SK-N-SH (cell line): ENCODE measurements at regions not wholly inside any gene's neighbourhood (a gene's known extent, or its start where the extent isn't known, plus 50 kb on each side); places are given as distances from the start of the nearest gene placed in this dataset.

Source experiments
- CTCF ChIA-PET: fragments of 300-600, 350-600 bp; formaldehyde crosslinking; extraction: SDS; loops from one replicate; lab custom pipeline; 2021; lab: Yijun Ruan, JAX
- POLR2A ChIA-PET: fragments of 350-600 bp; sonication (Branson Sonifier 250); formaldehyde crosslinking; extraction: SDS; loops from one replicate; lab custom pipeline; 2020; ENCODE audit warnings: antibody characterized with exemption, inconsistent platforms; lab: Yijun Ruan, JAX
- DNase-seq: peaks from one replicate; pipeline ENCODE4 v3.0.0; 2012
- H2AFZ ChIP-seq: fragments of 200-600 bp; sonication (generic); 2 replicates; pipeline ENCODE4 v1.8.1; 2016; ENCODE audit warnings: antibody characterized with exemption, mild to moderate bottlenecking, low read depth
- H3F3A ChIP-seq: fragments of 200-600 bp; sonication (generic); replicated peaks from 2 replicates; pipeline ENCODE3; 2016; ENCODE audit warnings: antibody characterized with exemption, mild to moderate bottlenecking; ENCODE audit not compliant: insufficient read depth
- H3K27ac ChIP-seq, 2 experiments: fragments of 200-500 bp in 1 of 2; fragments of 200-600 bp in 1 of 2; sonication (Bioruptor generic) in 1 of 2; sonication (generic), shearing (Covaris generic) in 1 of 2; 2 replicates each; pipeline versions ENCODE4 v1.5.1 to v1.6.1; 2014 to 2016; ENCODE audit warnings: low read depth in 2 of 2, inconsistent platforms in 1 of 2, low read length in 1 of 2, mild to moderate bottlenecking in 1 of 2, mixed read lengths in 1 of 2
- H3K27me3 ChIP-seq: fragments of 200-600 bp; sonication (generic), shearing (Covaris generic); 2 replicates; pipeline ENCODE4 v1.6.1; 2016; ENCODE audit warnings: mixed run types; ENCODE audit not compliant: insufficient read depth
- H3K36me3 ChIP-seq, 2 experiments: fragments of 200-500 bp in 1 of 2; fragments of 200-600 bp in 1 of 2; sonication (Bioruptor generic) in 1 of 2; sonication (generic) in 1 of 2; replicated peaks in 1 of 2; 2 replicates each; pipeline versions ENCODE3 to v1.5.1; 2014 to 2016; ENCODE audit warnings: low read length in 1 of 2, mild to moderate bottlenecking in 1 of 2; ENCODE audit not compliant: insufficient read depth in 2 of 2, control insufficient read depth in 1 of 2
- H3K4me1 ChIP-seq, 2 experiments: fragments of 200-500 bp in 1 of 2; fragments of 200-600 bp in 1 of 2; sonication (Bioruptor generic) in 1 of 2; sonication (generic), shearing (Covaris generic) in 1 of 2; 2 replicates each; pipeline versions ENCODE4 v1.5.1 to v1.6.1; 2014 to 2016; ENCODE audit warnings: low read depth in 1 of 2, low read length in 1 of 2, mixed run types in 1 of 2; ENCODE audit not compliant: insufficient read depth in 2 of 2, control insufficient read depth in 1 of 2
- H3K4me2 ChIP-seq: fragments of 200-600 bp; sonication (generic), shearing (Covaris generic); 2 replicates; pipeline ENCODE4 v1.6.1; 2017; ENCODE audit warnings: mixed run types
- H3K4me3 ChIP-seq, 2 experiments: fragments of 200-500 bp in 1 of 2; fragments of 200-600 bp in 1 of 2; sonication (Bioruptor generic) in 1 of 2; sonication (generic), shearing (Covaris generic) in 1 of 2; 2 replicates each; pipeline versions ENCODE4 v1.5.1 to v1.8.1; 2014 to 2016; ENCODE audit warnings: low read depth in 2 of 2, inconsistent platforms in 1 of 2, low read length in 1 of 2, mild to moderate bottlenecking in 1 of 2, mixed read lengths in 1 of 2, moderate library complexity in 1 of 2
- H3K79me2 ChIP-seq: fragments of 200-600 bp; sonication (generic); 2 replicates; pipeline ENCODE4 v1.8.1; 2017; ENCODE audit warnings: mild to moderate bottlenecking; ENCODE audit not compliant: insufficient read depth
- H3K9ac ChIP-seq: fragments of 200-600 bp; sonication (generic); 2 replicates; pipeline ENCODE4 v1.6.1; 2017; ENCODE audit warnings: mixed run types
- H3K9me2 ChIP-seq: fragments of 200-600 bp; sonication (generic); 2 replicates; pipeline ENCODE4 v1.6.1; 2017; ENCODE audit warnings: mixed run types
- H3K9me3 ChIP-seq: fragments of 200-600 bp; sonication (generic); 2 replicates; pipeline ENCODE4 v1.6.1; 2017; ENCODE audit warnings: mixed run types, mild to moderate bottlenecking, moderate library complexity
- H4K20me1 ChIP-seq: fragments of 200-600 bp; sonication (generic); 2 replicates; pipeline ENCODE4 v1.6.1; 2017; ENCODE audit warnings: mild to moderate bottlenecking, mixed run types; ENCODE audit not compliant: insufficient read depth
- CHD2 ChIP-seq: fragments of 150-350 bp; IDR thresholded peaks from 2 replicates; pipeline ENCODE4 v1.6.1; 2018; ENCODE audit warnings: low read length; ENCODE audit not compliant: partially characterized antibody
- ELF1 ChIP-seq: IDR thresholded peaks from 2 replicates; pipeline ENCODE4 v1.4.0; 2012
- EP300 ChIP-seq, 2 experiments: IDR thresholded peaks; 2 replicates each; pipeline versions ENCODE4 v1.4.0 to v1.6.1; 2012; ENCODE audit warnings: borderline replicate concordance in 1 of 2, low read depth in 1 of 2, low read length in 1 of 2
- FOXJ3 ChIP-seq: sonication (generic); formaldehyde crosslinking; IDR thresholded peaks from 2 replicates; pipeline ENCODE4 v1.5.1; 2020; ENCODE audit warnings: mild to moderate bottlenecking, missing genetic modification reagents
- MEF2A ChIP-seq: IDR thresholded peaks from 2 replicates; pipeline ENCODE4 v1.4.0; 2012; ENCODE audit warnings: low read depth, borderline replicate concordance
- NFIC ChIP-seq: IDR thresholded peaks from 2 replicates; pipeline ENCODE4 v1.4.0; 2012; ENCODE audit warnings: borderline replicate concordance
- RCOR1 ChIP-seq: fragments of 150-350 bp; IDR thresholded peaks from 2 replicates; pipeline ENCODE4 v1.6.1; 2017; ENCODE audit warnings: antibody characterized with exemption, low read length
- REST ChIP-seq: IDR thresholded peaks from 2 replicates; pipeline ENCODE4 v1.6.1; 2012; ENCODE audit warnings: mild to moderate bottlenecking, low read depth, low read length, moderate library complexity
- SIN3A ChIP-seq: IDR thresholded peaks from 2 replicates; pipeline ENCODE4 v1.6.1; 2012; ENCODE audit warnings: low read depth, mild to moderate bottlenecking, low read length, moderate library complexity, borderline replicate concordance
- TAF1 ChIP-seq: IDR thresholded peaks from 2 replicates; pipeline ENCODE4 v1.6.1; 2012; ENCODE audit warnings: low read depth, mild to moderate bottlenecking, low read length, moderate library complexity, borderline replicate concordance
- TEAD4 ChIP-seq: IDR thresholded peaks from 2 replicates; pipeline ENCODE4 v1.4.0; 2012; ENCODE audit warnings: mild to moderate bottlenecking, borderline replicate concordance; ENCODE audit not compliant: insufficient read depth
- USF2 ChIP-seq: fragments of 150-350 bp; IDR thresholded peaks from 2 replicates; pipeline ENCODE4 v1.6.1; 2017; ENCODE audit warnings: antibody characterized with exemption, low read length, low read depth, borderline replicate concordance
- YY1 ChIP-seq: IDR thresholded peaks from 2 replicates; pipeline ENCODE4 v1.4.0; 2012; ENCODE audit warnings: low read depth, mild to moderate bottlenecking
- WGBS: methylation state at CpG from one replicate; pipeline ENCODE4 v1.1.6; 2017; ENCODE audit warnings: low lambda C conversion rate; 5-methylcytosine and 5-hydroxymethylcytosine counted together
- TF ChIP-seq, protein P1 (sequence below): IDR thresholded peaks from 2 replicates; pipeline ENCODE4 v1.4.0; 2012; ENCODE audit warnings: low read depth, borderline replicate concordance
- TF ChIP-seq, protein P2 (sequence below): IDR thresholded peaks from 2 replicates; pipeline ENCODE4 v1.4.0; 2012; ENCODE audit warnings: low read depth
- TF ChIP-seq, protein P3 (sequence below): IDR thresholded peaks from 2 replicates; pipeline ENCODE4 v1.4.0; 2012; ENCODE audit warnings: low read depth, borderline replicate concordance

- Histone ChIP-seq H3K27me3 (no peaks in the 10 kb centered on the region), H3F3A (no peaks in the 10 kb centered on the region), H3K4me1 (no peaks in the 10 kb centered on the region), H3K4me2 (0 out of 2 replicates have a peak overlapping the region, but pooled peaks have one; percentile 34), H3K36me3 (no peaks in the 10 kb centered on the region), H3K27ac (no peak overlapping the region), H3K4me3 (no peak overlapping the region), H3K9me2 (no peaks in the 10 kb centered on the region), H3K9me3 (no peaks in the 10 kb centered on the region), H3K9ac (no peak overlapping the region), H4K20me1 (no peaks in the 10 kb centered on the region), H3K79me2 (no peaks in the 10 kb centered on the region), H2AFZ (peak overlapping the region; percentile 76; the same call in 1 of the 2 replicates)
- POLR2A ChIA-PET, result no interaction called here
- WGBS, result 65% methylated on average over 4 of the region's 4 CpGs
- no peak for DNase-seq
- TF ChIP-seq TAF1 (no peak), MEF2A (no peak), RCOR1 (no peak), EP300 (IDR thresholded peaks at IDR 0.05; ENCODE audit: borderline replicate concordance in 1 of 2, low read depth in 1 of 2, low read length in 1 of 2) (no peak), CHD2 (no peak), NFIC (no peak), ELF1 (no peak), YY1 (no peak), SIN3A (no peak)
- TF ChIP-seq, protein P1, sequence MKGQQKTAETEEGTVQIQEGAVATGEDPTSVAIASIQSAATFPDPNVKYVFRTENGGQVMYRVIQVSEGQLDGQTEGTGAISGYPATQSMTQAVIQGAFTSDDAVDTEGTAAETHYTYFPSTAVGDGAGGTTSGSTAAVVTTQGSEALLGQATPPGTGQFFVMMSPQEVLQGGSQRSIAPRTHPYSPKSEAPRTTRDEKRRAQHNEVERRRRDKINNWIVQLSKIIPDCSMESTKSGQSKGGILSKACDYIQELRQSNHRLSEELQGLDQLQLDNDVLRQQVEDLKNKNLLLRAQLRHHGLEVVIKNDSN, result no peak
- TF ChIP-seq, protein P2, sequence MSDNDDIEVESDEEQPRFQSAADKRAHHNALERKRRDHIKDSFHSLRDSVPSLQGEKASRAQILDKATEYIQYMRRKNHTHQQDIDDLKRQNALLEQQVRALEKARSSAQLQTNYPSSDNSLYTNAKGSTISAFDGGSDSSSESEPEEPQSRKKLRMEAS, result no peak
- CTCF ChIA-PET, result interaction anchor here (0.6 kb wide), 1 partner anchor 131 kb away, joined by 3 read pairs; no protein-coding TSS in a partner anchor
These were observed 369.5 kb downstream of the AASDHPPT start for GRCh38 chr11:106446955-106447354.

DNA sequence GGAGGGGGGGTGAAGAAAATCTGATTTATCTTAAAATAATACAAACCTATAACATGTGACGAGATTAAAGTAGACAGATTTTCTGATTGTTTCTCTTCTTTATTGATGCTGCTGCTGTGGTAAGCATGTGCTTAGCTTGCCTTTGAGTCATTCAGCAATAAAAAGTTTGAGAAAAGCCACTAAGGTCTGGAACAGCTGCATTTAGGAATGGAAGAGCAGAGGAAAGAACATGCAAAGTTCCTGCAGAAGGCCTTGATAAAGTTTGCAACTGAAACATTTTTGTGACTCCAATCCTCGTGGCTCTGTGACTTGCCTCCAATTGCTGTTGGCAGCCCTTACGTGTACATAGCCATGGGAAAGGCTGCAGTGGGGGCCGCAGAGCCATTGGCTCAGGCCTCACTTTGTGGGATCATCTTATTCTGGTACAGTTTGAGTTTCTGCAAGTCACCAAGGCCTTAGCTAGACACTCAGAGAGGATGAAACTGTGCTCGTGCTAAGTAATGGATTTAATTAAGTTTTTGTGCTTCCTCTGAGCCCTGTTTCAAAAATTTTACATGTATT is 370.2 kb downstream of the AASDHPPT start:
- POLR2A ChIA-PET, result no interaction called here
- H4K20me1 ChIP-seq, result no peaks in the 10 kb centered on the region
- no peak overlapping the region for H2AFZ ChIP-seq
- CTCF ChIA-PET, result no interaction called here
- 79% methylated on average over 5 of the region's 5 CpGs for WGBS
- H3K4me1 ChIP-seq, result no peaks in the 10 kb centered on the region
- H3K9me2 ChIP-seq, result no peaks in the 10 kb centered on the region
- no peaks in the 10 kb centered on the region for H3F3A ChIP-seq
- H3K9me3 ChIP-seq, result no peaks in the 10 kb centered on the region
- no peak overlapping the region for H3K4me3 ChIP-seq
- DNase-seq, result no peak
- H3K27ac ChIP-seq, result no peak overlapping the region
- no peak overlapping the region for H3K4me2 ChIP-seq
- no peak overlapping the region for H3K9ac ChIP-seq
- no peaks in the 10 kb centered on the region for H3K27me3 ChIP-seq
- H3K79me2 ChIP-seq, result no peaks in the 10 kb centered on the region
- no peaks in the 10 kb centered on the region for H3K36me3 ChIP-seq
- TF ChIP-seq REST (no peak), RCOR1 (no peak), USF2 (no peak), TEAD4 (no peak), FOXJ3 (no peak)
- TF ChIP-seq, protein P1, result no peak
- TF ChIP-seq, protein P3, sequence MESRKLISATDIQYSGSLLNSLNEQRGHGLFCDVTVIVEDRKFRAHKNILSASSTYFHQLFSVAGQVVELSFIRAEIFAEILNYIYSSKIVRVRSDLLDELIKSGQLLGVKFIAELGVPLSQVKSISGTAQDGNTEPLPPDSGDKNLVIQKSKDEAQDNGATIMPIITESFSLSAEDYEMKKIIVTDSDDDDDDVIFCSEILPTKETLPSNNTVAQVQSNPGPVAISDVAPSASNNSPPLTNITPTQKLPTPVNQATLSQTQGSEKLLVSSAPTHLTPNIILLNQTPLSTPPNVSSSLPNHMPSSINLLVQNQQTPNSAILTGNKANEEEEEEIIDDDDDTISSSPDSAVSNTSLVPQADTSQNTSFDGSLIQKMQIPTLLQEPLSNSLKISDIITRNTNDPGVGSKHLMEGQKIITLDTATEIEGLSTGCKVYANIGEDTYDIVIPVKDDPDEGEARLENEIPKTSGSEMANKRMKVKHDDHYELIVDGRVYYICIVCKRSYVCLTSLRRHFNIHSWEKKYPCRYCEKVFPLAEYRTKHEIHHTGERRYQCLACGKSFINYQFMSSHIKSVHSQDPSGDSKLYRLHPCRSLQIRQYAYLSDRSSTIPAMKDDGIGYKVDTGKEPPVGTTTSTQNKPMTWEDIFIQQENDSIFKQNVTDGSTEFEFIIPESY, result no peak
